GM18909 (cell line): ENCODE measurements at regions not wholly inside any gene's neighbourhood (a gene's known extent, or its start where the extent isn't known, plus 50 kb on each side); places are given as distances from the start of the nearest gene placed in this dataset.
A peak's percentile ranks its signal among the peaks of the same experiment; 100 is the strongest.

Experiments
- ATAC-seq: cut with Tn5 transposase; IDR thresholded peaks from one replicate; pipeline ENCODE4 v1.9.1; 2021; ENCODE audit warnings: mild to moderate bottlenecking; ENCODE audit not compliant: unreplicated experiment, poor library complexity

GRCh38 chr5:109479260-109479860 lies 69.6 kb upstream of the PJA2 start:
- ATAC-seq = peak; percentile 67

- ATAC-seq = no peak
Observed at GRCh38 chr5:109478830-109479229, 69.1 kb upstream of the PJA2 start.

GRCh38 chr5:109476292-109476691 lies 66.5 kb upstream of the PJA2 start:
- ATAC-seq = no peak

GRCh38 chr5:109469896-109470662 lies 60.3 kb upstream of the PJA2 start:
- no peak for ATAC-seq

- ATAC-seq = peak; percentile 97
Observed at GRCh38 chr5:109468737-109469420, 59.1 kb upstream of the PJA2 start.

GRCh38 chr5:109468288-109468676 lies 58.5 kb upstream of the PJA2 start:
- ATAC-seq = no peak

GRCh38 chr5:109467058-109467457 lies 57.3 kb upstream of the PJA2 start:
- no peak for ATAC-seq
